ENCODE measurements at regions not wholly inside any gene's neighbourhood (a gene's known extent, or its start where the extent isn't known, plus 50 kb on each side); places are given as distances from the start of the nearest gene placed in this dataset.

GRCh38 chr11:111018566-111018965 lies 227.0 kb upstream of the POU2AF2 start:
- TF ChIP-seq EZH2 (IDR thresholded peaks at IDR 0.05) (no peak), POLR2AphosphoS5 (IDR thresholded peaks at IDR 0.05; ENCODE audit: borderline replicate concordance, low read depth, low read length) (no peak), FOXP2 (optimal IDR thresholded peaks at IDR 0.05; ENCODE audit: control extremely low read depth, extremely low read length, insufficient read depth) (no peak)

Data from SK-N-MC (cell line).